HL-60 (cell line): ENCODE measurements at regions not wholly inside any gene's neighbourhood (a gene's known extent, or its start where the extent isn't known, plus 50 kb on each side); places are given as distances from the start of the nearest gene placed in this dataset.

Experiments
- DNase-seq, 2 experiments: peaks; one replicate each; pipeline ENCODE4 v3.0.0-alpha.2; 2010 to 2020; ENCODE audit warnings: low read depth in 1 of 2, low spot score in 1 of 2
- H3K27ac ChIP-seq: fragments of 250-450 bp; sonication (Bioruptor Pico); replicated peaks from 2 replicates; pipeline ENCODE4 v1.5.1; 2020; ENCODE audit warnings: mild to moderate bottlenecking, moderate library complexity
- H3K27me3 ChIP-seq: fragments of 250-450 bp; sonication (Bioruptor Pico); 2 replicates; pipeline ENCODE4 v1.5.1; 2021; ENCODE audit warnings: mild to moderate bottlenecking, moderate library complexity; ENCODE audit not compliant: insufficient read depth, poor library complexity, severe bottlenecking
- H3K4me3 ChIP-seq: replicated peaks from 2 replicates; pipeline ENCODE4 v1.5.1; 2011; ENCODE audit warnings: mild to moderate bottlenecking, control low read depth, low read length; ENCODE audit not compliant: insufficient read depth
- CTCF ChIP-seq: IDR thresholded peaks from one replicate; pipeline ENCODE4 v1.5.1; 2011; ENCODE audit warnings: low read length, control low read depth, inconsistent platforms; ENCODE audit not compliant: insufficient read depth
- GABPA ChIP-seq: IDR thresholded peaks from 2 replicates; pipeline ENCODE4 v1.6.1; 2012; ENCODE audit warnings: low read depth
- POLR2AphosphoS5 ChIP-seq: IDR thresholded peaks from 2 replicates; pipeline ENCODE4 v1.6.1; 2012; ENCODE audit warnings: low read depth
- REST ChIP-seq: IDR thresholded peaks from 2 replicates; pipeline ENCODE4 v1.6.1; 2012; ENCODE audit warnings: low read depth; ENCODE audit not compliant: insufficient replicate concordance
- SPI1 ChIP-seq: IDR thresholded peaks from 2 replicates; pipeline ENCODE4 v1.6.1; 2012; ENCODE audit warnings: low read depth, mild to moderate bottlenecking, borderline replicate concordance

- Histone ChIP-seq H3K27ac (no peak overlapping the region), H3K4me3 (no peak overlapping the region), H3K27me3 (no peaks in the 10 kb centered on the region)
- no peak for DNase-seq
- no peak for TF ChIP-seq SPI1
- TF ChIP-seq GABPA = no peak
- TF ChIP-seq REST = no peak
- no peak for TF ChIP-seq POLR2AphosphoS5
- no peak for TF ChIP-seq CTCF
Observed at GRCh38 chr4:20383283-20383682, 131.6 kb downstream of the SLIT2 start.

DNA sequence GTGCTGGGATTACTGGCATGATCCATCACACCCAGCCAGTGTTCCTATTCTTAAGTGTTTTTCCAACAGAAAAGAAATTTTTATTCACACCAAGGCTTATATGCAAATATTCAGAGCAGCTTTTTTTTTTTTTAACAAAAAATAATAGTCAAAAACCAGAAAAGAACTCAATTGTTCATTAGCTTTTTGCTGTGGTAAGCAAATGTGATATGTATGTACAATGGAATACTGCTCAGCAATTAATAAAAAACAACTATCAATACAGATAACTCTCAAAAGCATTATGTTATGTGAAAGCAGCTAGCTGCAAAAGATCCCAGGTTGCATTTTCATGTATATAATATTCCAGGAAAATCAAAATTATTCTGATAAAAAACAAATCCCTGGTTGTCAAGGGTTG is 132.3 kb downstream of the SLIT2 start:
- Histone ChIP-seq H3K27me3 (no peaks in the 10 kb centered on the region), H3K4me3 (no peak overlapping the region), H3K27ac (no peak overlapping the region)
- TF ChIP-seq SPI1 (no peak), REST (no peak), POLR2AphosphoS5 (no peak), GABPA (no peak), CTCF (no peak)
- DNase-seq = no peak

DNA sequence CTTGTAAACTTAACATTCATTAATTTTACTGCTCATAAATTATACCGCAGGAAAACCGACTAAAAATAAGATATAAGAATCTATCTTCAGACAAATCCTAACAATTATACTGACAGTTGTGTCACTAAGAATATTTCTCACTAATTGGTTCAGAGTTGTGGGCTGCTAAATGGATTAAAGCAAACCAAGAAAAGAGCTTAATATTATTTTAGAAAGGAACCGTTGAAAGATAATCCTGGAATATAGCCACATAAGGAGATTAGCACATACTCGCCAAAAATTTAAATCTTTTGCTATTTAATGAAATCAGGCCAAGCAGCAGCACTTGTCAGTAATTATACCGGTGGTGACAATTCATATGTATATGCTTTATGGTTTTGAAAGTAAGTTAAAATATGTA is 132.8 kb downstream of the SLIT2 start:
- Histone ChIP-seq H3K27me3 (no peaks in the 10 kb centered on the region), H3K4me3 (no peak overlapping the region), H3K27ac (no peak overlapping the region)
- no peak for TF ChIP-seq POLR2AphosphoS5
- no peak for TF ChIP-seq SPI1
- no peak for TF ChIP-seq CTCF
- TF ChIP-seq REST = no peak
- no peak for TF ChIP-seq GABPA
- no peak for DNase-seq
